RWPE2 (cell line): ENCODE measurements at regions not wholly inside any gene's neighbourhood (a gene's known extent, or its start where the extent isn't known, plus 50 kb on each side); places are given as distances from the start of the nearest gene placed in this dataset.
A peak's percentile ranks its signal among the peaks of the same experiment; 100 is the strongest.

ENCODE experiments used
- ATAC-seq: fragments of 200-7000 bp; cut with Tn5 transposase; 3 replicates; pipeline ENCODE4 v1.9.1; 2021; ENCODE audit warnings: low read depth
- DNase-seq: peaks from one replicate; pipeline ENCODE4 v3.0.0-alpha.2; 2020; ENCODE audit warnings: low spot score
- H3K27ac ChIP-seq: fragments of 450-650 bp; 2 replicates; pipeline ENCODE4 v1.5.1; 2017; ENCODE audit warnings: mild to moderate bottlenecking; ENCODE audit not compliant: poor library complexity, severe bottlenecking
- H3K27me3 ChIP-seq: fragments of 250-450 bp; sonication (Bioruptor Pico); 2 replicates; pipeline ENCODE4 v1.5.1; 2021; ENCODE audit warnings: mild to moderate bottlenecking, moderate library complexity; ENCODE audit not compliant: insufficient read depth, poor library complexity, severe bottlenecking
- H3K36me3 ChIP-seq: fragments of 250-450 bp; sonication (Bioruptor Pico); 2 replicates; pipeline ENCODE4 v1.5.1; 2020; ENCODE audit warnings: low read depth, mild to moderate bottlenecking, moderate library complexity
- H3K4me1 ChIP-seq: fragments of 250-450 bp; sonication (Bioruptor Pico); 2 replicates; pipeline ENCODE4 v1.5.1; 2021; ENCODE audit warnings: mild to moderate bottlenecking, moderate library complexity; ENCODE audit not compliant: insufficient read depth, poor library complexity, severe bottlenecking
- H3K4me3 ChIP-seq: fragments of 250-450 bp; sonication (Bioruptor Pico); 2 replicates; pipeline ENCODE4 v1.5.1; 2021; ENCODE audit warnings: mild to moderate bottlenecking, moderate library complexity; ENCODE audit not compliant: severe bottlenecking
- H3K9me3 ChIP-seq: fragments of 250-450 bp; sonication (Bioruptor Pico); 2 replicates; pipeline ENCODE4 v1.5.1; 2021; ENCODE audit warnings: mild to moderate bottlenecking, moderate library complexity; ENCODE audit not compliant: severe bottlenecking
- CTCF ChIP-seq: fragments of 450-650 bp; IDR thresholded peaks from one replicate; pipeline ENCODE4 v1.5.1; 2017; ENCODE audit warnings: mild to moderate bottlenecking, moderate library complexity; ENCODE audit not compliant: poor library complexity, severe bottlenecking

- peaks cover 11% of the 10 kb centered on the region for H3K27me3 ChIP-seq
- no peak for DNase-seq
- H3K4me1 ChIP-seq, result no peaks in the 10 kb centered on the region
- no peak overlapping the region for H3K4me3 ChIP-seq
- TF ChIP-seq CTCF, result peak; percentile 27
- no peaks in the 10 kb centered on the region for H3K9me3 ChIP-seq
- no peak overlapping the region for H3K27ac ChIP-seq
- peak; percentile 52; the same call in 1 of the 3 replicates for ATAC-seq
- H3K36me3 ChIP-seq, result no peaks in the 10 kb centered on the region
These were observed 205.3 kb downstream of the SLCO4C1 start for GRCh38 chr5:102090770-102091169.

- TF ChIP-seq CTCF, result no peak
- Histone ChIP-seq H3K9me3 (no peaks in the 10 kb centered on the region), H3K4me1 (no peaks in the 10 kb centered on the region), H3K27me3 (peaks cover 7% of the 10 kb centered on the region), H3K27ac (no peak overlapping the region), H3K36me3 (no peaks in the 10 kb centered on the region), H3K4me3 (no peak overlapping the region)
- ATAC-seq (no peak), DNase-seq (no peak)
These were observed 206.2 kb downstream of the SLCO4C1 start for GRCh38 chr5:102089883-102090282.

- H3K9me3 ChIP-seq, result no peaks in the 10 kb centered on the region
These were observed 208.2 kb downstream of the SLCO4C1 start for GRCh38 chr5:102087906-102088305.

DNA sequence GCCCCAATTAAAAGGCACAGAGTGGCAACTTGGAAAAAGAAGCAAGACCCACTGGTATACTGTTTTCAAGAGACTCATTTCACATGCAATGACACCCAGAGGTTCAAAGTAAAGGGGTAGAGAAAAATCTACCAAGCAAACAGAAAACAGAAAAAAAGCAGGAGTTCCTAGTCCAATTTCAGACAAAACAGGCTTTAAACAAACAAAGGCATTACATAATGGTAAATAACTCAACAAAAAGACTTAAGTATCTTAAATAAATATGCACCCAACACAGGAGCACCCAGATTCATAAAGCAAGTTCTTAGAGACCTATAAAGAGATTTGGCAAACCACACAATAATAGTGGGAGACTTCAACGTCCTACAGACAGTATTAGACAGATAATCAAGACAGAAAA lies 215.8 kb downstream of the SLCO4C1 start:
- DNase-seq, result no peak
- H3K27ac ChIP-seq, result no peak overlapping the region
- H3K36me3 ChIP-seq, result no peaks in the 10 kb centered on the region
- no peak for TF ChIP-seq CTCF
- no peaks in the 10 kb centered on the region for H3K9me3 ChIP-seq
- H3K27me3 ChIP-seq, result no peaks in the 10 kb centered on the region
- no peak overlapping the region for H3K4me3 ChIP-seq
- ATAC-seq, result no peak
- no peaks in the 10 kb centered on the region for H3K4me1 ChIP-seq

More at GRCh38 chr5:102087906-102088305, 208.2 kb downstream of the SLCO4C1 start:
- no peak overlapping the region for H3K27ac ChIP-seq
- ATAC-seq (no peak), DNase-seq (no peak)
- no peaks in the 10 kb centered on the region for H3K36me3 ChIP-seq
- peaks cover 7% of the 10 kb centered on the region for H3K27me3 ChIP-seq
- no peak overlapping the region for H3K4me3 ChIP-seq
- no peak for TF ChIP-seq CTCF
- H3K4me1 ChIP-seq, result no peaks in the 10 kb centered on the region

DNA sequence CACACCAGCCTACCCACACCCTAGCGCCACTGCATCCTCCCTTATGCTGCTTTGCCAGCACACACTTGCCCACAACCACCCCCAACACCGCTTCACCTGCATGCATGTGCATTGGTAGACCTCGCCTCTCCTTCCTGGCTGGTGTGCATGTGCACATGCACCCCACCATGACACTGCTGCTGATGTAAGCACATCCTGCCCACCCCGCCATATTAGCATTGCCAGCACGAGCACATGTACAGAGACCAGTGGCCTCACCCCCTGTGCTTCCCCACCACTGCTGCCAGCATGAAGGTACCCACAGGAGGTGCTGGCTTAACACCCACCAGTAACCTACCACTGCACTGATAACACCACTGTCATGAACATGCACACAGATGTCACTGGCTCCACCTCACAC lies 218.2 kb downstream of the SLCO4C1 start:
- H3K4me1 ChIP-seq, result no peaks in the 10 kb centered on the region
- TF ChIP-seq CTCF, result no peak
- H3K36me3 ChIP-seq, result no peaks in the 10 kb centered on the region
- H3K27me3 ChIP-seq, result no peaks in the 10 kb centered on the region
- H3K9me3 ChIP-seq, result no peaks in the 10 kb centered on the region
- H3K27ac ChIP-seq, result no peak overlapping the region
- no peak for DNase-seq
- no peak for ATAC-seq
- H3K4me3 ChIP-seq, result no peak overlapping the region
